NCI-H82 treated with DMSO at 0.1 percent for 48 hours (cell line): ENCODE measurements at regions not wholly inside any gene's neighbourhood (a gene's known extent, or its start where the extent isn't known, plus 50 kb on each side); places are given as distances from the start of the nearest gene placed in this dataset.

Experiments
- DNase-seq: peaks from one replicate; lab custom pipeline; 2025; ENCODE audit not compliant: unreplicated experiment; lab: John Stamatoyannopoulos, UW

DNA sequence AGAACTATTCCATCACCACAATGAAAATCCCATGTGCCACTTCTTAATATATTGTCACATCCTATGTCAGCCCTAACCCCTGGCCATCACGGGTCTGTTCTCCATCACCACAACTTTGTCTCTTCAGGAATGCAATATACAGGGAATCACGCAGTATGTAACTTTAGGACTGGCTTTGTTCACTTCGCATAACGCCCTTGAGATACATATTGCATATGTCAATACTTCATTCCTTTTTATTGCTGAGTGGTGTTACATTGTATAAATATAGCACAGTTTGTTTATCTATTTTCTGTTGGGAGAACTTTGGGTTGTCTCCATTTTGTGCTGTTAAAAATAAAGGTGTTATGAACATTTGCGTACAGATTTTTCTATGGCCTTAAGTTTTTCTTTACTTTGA, 195.4 kb upstream of the ZMIZ1 start:
- DNase-seq: no peak

DNA sequence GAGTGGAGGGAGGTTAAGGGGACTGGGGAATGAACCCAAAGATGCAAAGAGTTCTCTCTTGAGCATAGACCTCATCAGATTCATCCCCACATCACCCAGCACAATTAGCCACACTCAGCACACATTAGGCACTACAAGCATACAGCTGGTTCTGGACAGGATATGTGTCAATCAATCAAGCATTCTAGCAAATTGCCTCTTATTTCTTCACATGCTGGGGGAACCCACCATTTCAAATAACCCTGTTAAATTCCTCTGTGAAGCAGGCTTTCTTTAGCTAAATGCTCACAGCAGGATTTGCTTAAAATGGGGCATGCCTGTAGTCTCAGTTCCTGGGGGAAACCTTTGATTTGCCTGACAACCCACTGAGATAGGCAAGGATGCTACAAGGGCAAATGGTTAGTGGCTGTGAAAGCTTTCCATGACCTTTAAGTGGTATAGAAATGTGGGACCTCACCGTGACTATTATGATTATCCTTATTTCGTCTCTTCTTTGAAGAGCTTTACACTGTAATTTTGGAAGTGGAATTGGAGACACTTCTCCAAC, 193.4 kb upstream of the ZMIZ1 start:
- no peak for DNase-seq

DNA sequence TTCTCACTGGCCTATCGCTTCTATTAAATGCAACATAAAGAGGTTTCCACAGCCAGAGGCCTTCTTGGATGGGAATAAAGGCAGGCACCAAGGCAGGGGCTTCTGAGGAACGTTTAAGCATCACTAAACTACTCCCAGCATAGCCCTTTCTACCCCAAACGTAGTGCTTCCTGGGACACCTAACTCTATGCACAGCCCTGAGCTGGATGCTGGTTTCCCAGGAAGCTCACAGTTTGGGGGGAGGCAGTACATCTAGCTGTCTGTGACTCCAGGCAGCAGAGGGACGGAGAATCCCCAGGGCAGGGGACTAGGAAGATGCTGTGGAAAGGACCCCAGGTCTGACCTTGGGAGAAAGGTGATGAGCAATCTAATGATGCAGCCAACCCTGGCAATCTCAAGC, 192.8 kb upstream of the ZMIZ1 start:
- no peak for DNase-seq

DNA sequence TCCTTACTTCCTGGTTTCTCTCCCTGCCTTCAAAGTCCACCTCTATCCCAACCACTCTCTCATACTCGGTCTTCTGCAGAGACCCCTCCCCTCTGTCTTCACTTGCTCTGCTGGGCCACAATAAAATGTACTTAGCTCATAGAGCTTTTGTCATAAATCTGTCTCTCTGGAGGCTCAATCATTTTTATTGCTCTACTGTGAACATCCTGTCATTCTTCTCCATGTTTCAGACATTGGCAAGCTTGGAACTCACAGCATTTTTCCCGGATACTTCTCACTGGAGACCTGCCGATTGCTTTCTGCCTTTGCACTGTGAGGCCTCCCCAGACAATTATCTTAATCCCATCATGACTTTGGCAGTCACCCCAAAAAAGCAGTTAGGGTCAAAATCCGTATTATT, 192.3 kb upstream of the ZMIZ1 start:
- no peak for DNase-seq

DNA sequence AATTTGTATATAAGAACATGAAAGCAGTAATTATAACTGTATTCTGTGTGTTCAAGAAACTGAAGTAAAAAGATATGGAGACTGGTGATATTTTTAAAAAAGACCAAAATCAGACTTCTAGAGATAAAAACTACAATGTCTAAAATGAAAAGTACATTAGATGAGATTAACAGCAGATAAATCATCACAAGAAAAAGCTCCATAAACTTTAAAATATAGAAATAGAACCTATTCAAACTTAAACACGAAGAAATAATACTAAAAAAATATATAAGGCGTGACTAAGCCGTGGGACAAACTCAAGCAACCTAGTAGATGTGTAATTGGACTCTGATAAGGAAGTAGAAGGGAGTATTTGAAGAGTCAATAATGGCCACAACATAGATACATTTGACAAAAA, 189.1 kb upstream of the ZMIZ1 start:
- no peak for DNase-seq

DNA sequence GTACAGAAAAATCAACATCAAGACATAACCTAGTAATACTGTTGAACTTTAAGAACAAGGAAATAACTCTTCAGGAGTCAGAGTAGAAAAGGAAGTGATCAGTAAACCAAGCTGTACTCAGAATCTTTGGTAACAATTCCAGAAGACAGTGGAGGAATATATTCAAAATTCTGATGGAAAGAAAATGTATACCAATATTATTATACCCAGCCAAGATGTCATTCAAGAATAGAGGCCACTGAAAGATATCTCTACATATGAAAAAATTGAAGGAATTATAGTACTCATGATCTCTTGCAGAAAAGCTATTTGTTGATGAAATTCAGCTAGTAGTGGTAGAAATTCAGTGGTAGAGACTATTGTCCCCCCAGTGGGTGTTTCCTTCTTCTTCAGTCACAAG, 182.6 kb upstream of the ZMIZ1 start:
- DNase-seq: no peak

DNA sequence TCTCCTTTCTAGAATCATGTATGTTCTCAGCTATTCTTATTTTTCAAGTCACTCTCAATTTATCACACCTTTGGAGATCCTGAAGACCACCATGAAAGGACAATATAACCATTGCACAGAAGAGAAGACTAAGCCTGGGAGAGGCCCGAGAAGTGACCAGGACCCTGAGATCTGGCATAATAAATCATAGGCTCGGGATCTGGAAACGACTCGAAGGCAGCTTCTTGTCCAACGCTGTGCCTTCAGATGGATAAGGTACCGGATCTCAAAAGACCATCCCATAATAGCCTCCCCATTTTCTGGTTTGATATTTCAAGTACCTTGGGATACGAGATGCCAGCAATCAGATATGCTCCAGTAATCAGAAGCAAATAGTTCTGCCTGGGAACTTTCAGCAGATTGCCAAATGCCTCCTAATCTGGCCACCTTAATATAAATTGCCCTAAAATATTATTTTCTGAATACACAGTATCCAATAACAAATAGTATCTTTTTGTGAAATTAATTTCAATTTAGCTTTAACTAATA, 179.2 kb upstream of the ZMIZ1 start:
- no peak for DNase-seq

DNA sequence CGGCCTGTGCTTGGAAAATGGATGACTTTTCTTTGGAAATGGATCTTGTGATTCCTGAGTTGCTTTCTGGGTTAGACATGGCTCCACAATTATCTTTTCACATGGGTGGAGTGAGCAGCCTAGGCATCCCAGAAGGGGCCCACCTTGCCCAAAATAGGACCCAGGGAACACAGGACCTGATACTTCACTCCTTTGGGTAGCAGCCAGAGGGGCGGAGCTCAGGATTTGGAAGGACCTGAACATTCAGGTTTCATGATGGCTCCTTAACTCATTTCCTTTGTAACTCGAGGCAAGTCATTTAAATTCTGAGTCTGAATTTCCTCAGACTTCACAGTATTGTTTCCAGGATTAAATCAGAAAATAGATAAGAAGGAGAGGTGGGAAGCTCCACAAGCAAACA, 178.3 kb upstream of the ZMIZ1 start:
- no peak for DNase-seq

DNA sequence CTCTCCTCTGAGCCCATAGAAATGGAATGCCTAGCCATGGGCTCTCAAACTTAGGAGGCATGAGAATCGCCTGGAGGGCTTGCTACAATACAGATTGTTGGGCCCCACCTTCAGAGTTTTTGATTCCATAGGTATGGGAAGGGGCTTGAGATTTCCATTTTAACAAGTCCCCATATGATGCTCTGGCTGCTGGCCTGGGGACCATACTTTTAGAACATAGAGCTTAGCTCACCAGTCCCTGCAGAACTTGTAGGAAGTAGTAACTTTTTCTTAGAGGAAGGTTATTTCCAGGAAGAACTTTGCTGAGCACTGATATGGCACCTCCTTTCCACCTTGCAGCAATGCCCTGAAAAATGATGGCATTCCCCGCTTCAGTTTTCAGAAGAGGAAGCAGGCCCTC, 177.0 kb upstream of the ZMIZ1 start:
- no peak for DNase-seq

DNA sequence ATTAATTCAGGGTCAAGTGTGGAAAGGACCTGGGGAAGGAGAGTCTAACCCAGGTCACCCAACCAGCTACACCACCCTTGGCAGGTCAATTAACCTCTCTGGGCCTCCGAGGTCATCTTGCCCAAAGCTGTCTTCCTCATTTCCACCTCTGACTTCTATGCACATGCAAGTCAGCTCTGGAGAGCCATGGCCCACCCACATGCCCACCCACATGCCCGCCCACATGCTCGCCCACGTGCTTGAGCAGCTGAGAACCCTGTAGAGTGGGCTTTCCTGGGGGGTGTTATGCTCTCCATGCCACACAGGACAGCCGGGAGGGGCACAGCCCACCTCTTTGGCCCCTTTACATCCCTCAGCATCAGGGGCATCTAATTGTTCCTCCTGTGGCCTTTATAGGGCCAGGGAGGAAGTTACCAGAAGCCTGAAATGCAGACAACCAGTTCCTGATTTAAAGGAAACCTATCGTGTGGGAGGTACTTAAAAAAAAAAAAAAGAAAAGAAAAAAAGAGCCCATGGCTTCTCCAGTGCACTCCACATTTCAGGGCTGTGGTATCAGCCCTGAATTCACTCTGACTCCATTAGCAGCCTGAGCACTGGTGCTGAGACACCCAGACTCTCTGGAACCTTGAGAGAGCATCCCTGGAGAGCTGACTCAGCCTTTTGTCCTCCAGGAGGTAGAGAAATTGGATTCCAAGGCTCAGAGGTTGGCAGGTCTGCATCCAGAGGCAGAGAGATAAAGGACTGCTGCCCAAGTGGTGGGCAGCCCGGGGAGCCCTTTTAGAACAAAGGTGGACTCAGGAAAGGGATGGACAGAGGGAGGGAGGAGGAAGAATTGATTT, 176.2 kb upstream of the ZMIZ1 start:
- DNase-seq: no peak

DNA sequence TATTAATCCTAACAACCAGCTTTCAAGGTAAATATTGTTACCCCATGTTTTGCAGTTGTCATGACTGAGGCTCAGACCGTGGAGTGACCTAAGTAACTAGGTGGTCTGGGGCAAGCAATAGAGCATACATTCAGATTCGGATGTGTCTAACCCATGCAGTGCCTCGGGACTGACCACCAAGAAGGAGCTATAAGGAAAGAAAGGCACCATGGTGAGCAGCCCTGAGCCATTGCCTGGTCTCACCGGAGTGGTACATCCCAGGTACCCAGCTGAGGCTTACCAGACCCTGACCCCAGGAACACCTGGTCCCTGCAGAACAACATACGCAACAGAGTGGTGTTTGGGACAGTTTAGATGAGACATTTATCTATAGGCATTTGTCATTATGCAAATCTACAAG, 175.5 kb upstream of the ZMIZ1 start:
- no peak for DNase-seq

DNA sequence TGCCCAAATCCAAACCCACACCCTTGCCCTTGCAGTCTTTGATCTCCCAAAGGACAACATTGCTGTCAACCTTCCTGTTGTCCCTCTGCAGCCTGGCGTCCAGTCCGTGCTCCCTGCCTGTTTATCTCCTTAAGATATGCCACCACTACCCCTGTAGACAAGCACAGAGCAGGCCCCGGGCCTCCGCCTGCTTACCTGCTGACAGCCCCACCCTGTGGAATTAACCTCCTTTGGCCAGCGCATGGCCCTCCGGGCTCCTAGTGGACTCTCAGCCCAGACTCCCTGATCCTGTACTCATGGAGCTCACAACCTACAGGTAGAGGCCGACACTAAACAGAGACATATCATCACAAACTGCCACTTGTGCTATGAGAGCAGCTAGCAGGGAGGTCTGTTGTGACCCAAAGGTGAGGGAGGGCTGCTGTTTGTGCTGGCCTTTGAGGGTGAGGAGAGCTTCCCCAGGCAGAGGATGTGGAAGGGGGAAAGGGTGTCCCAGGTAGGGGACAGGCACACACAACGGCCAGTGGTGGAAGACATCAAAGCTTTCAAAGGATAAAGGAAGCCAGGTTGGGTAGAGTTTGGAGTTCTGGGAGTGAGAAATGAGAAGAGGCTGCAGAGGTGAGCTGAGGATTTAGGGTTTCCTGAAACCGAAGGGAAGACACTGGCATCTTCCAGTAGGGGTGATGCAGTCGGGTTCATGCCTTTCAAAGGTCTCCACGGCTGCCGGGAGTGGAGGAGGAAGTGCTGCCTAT, 174.5 kb upstream of the ZMIZ1 start:
- no peak for DNase-seq

DNA sequence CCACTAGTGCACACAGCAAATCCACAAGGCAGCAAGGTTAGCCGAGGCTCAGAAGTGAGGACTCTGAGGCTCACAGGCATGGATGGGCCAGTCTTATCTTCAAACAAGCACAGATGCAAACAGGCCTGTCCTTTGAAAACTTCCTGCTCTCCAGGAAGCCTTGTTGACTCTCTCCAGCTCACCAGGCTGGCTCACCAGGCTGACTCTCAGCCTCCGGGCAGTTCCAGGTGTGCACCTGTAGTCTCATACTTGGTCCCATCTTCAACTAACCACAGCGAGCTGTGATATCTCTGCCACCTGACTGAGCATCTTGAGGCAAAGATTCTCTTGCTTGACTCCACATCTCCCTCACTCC, 173.9 kb upstream of the ZMIZ1 start:
- DNase-seq: no peak

DNA sequence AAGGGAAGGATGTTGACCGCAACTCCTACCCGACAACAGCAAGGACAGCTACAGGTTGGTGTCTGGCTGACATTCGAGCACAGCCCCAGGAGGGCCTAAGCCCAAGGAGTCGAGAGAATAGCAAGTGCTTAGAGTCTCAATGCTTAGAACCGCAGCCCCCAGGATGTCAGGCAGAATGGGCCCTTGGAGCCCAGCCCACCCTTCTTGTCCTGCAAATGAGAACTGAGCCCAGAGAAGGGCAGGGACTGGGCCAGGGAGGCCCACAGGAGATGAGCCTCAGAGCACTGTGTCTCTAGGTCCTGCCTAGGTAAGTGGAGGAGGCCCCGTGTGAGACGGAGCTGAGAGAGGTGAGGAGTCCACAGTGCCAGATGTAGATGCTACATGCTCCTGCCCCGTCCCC, 173.3 kb upstream of the ZMIZ1 start:
- DNase-seq: no peak

DNA sequence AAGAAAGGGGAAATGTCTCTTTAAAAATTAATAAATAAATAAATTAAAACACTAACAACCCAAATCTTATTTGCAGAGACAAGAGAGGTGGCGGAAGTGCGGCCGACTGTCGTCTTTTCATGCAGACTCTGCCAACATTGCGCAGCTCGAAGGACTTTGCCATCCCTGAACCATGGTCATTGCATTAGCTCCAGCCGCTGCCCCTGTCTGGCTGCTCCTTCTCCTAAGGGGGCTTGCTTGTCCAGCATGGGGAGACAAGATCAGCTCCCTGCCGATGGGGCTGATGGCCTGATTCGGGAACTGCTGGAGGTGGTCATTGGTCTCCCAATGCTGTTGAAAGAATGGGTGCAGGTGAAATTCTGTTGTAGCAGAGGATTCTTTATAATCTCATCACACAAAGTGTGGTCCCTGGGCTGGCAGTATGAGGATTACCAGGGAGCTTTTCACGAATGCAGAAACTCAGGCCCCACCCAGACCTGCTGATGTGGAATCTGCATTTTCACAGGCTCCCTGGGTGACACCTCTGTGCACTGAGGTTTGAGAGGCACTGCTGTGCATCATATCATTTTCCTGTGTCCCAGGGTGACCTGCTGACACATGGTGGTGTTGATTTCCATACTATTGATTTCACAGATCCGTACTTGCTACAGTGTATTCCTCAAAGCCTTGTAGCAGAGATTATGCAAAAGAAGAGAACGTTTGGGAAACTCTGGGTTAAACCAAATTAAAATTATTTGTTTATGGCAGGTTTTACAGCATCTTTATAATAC, 172.4 kb upstream of the ZMIZ1 start:
- DNase-seq: no peak

DNA sequence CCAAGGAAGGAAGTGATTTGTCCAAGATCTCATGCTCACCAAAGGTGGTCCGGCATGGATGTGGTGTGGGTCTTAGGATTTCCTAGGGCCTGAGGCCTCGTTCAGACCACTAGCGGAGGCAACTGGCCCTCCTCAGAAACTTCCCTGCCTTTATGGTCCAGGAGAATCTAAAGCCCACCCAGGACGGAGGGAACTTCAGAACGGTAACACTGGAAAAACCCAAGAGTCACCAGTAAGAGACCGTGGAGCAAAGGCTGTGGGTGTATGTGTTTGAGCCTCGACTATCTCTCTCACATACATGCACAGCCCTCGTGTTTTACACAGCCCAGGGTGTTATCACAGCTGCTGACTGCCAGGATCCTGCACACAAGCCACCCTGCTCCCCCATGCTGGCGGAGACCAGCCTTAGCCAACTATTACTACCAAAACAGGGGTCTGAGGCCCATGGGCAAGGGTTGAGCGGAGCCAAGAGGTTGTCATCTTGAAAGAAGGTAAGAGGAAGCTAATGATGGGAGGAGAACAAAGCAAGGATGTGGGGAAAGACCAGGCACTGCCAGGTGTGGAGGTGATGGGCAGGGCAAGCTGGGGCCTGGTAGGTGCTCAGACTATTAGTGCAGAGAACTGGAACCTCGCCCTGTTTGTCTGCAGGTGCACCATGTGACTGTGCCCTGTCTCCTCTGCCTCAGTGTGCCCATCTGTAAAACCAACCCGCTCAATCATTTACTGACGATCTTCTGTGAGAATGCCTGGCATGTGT, 170.2 kb upstream of the ZMIZ1 start:
- no peak for DNase-seq

DNA sequence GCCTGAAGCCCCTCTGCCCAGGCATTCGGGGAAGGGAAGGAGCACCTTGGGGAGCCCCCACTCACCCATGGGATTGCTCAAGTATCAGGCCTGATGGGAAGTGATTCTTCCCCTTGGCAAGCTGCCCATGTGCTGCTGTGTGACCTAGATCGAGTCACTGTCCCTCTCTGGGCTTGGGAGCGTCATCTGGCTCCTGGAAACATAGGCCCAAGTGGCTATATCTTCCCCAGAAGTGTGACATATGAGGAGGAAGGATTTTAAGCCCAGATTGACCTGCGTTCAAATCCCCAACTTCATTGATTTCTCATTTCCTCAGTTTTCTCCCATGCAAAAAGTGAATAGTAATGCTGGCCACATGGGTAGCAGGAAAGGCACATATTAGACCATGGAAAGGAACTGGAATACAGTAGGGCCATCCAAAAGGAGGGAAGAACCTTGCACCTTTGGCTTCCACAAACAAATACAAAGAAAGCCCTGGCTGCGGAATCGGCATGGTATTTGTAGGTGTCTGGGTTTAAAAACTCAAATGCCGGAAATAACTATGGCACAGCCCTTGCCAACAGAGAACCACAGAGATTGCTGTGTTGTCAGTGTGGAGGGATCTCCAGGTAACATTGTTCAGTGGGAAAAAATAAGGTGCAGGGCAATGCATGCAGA, 169.5 kb upstream of the ZMIZ1 start:
- no peak for DNase-seq

DNA sequence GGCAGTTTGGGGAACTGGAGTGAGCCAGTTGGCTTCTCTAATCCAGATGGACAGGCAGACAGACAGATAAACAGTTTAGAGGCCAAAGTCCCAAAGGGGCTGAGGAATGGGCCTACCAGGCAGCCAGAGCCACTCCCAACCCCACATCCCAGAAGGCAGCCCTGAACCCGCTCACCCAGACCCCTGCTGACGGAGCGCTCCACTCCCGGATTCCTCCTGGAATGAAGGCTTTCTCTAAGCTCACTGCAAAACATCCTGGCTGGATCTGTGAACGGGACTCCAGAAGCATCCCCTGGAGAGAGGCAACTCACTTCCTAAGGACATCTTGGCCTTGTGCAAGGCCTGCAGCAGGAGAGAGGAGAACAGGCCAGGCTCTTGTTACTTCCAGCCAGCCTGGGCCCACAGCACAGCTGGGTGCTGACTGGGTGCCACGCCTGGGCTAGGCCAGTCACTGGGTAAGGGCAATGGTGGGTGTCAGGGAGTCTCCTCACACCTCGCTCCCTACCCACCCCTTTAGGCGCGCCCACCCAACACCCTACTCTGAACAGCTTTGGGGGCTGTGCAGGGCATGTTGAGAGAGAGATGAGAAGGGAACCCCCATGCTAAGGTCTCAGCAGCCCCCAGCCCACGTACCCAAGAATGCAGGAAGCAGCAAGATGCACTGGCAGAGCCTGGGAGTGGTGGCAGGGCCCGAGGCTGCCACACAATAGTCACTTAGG, 168.6 kb upstream of the ZMIZ1 start:
- DNase-seq: no peak

DNA sequence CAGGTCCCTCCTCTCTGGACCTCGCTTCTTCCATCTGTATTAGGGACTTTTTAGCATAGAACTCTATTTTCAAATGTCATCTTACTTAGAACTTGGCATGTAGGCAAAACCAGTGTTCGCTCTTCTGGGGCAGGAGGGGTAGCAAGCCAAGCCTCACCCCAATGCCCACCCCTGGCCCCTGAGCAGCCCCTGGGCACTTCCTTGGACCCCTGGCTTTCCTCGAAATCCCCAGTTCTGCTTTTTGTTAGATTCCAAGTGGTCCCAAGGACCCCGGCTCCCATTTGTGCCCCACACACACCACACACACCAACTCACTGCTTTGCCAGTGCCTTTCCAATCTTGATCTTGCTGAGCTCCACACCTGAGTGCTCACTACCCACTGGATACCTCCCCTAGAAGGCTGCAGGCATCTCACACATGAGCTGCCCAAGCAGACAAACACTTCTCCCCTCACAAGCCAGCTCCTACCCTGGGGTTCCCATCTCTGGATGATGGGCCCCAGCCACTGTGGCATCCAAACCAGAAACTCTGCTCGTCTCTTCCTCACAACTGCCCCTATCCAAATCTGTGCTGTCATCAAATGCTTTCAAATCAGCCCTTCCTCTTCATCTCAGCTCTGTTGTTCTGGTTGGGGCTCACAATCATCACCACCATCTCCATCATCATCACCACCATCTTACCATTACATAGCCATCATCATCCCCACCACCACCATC, 167.9 kb upstream of the ZMIZ1 start:
- no peak for DNase-seq
